H1 (cell line): ENCODE measurements at regions not wholly inside any gene's neighbourhood (a gene's known extent, or its start where the extent isn't known, plus 50 kb on each side); places are given as distances from the start of the nearest gene placed in this dataset.

ENCODE experiments used
- CTCF ChIA-PET: fragments of 300-600 bp; sonication (Branson Sonifier 250); formaldehyde crosslinking; loops from one replicate; lab custom pipeline; 2021; ENCODE audit not compliant: partially characterized antibody; lab: Charles Lee
- POLR2A ChIA-PET: fragments of 300-600 bp; sonication (Branson Sonifier 250); formaldehyde crosslinking; loops from one replicate; lab custom pipeline; 2021; ENCODE audit warnings: inconsistent platforms; ENCODE audit not compliant: partially characterized antibody; lab: Charles Lee
- DNase-seq, 2 experiments: peaks; one replicate each; pipeline versions ENCODE4 v3.0.0 to v3.0.0-alpha.2; 2010 to 2022; ENCODE audit warnings: low spot score in 2 of 2, low read depth in 1 of 2, mixed read lengths in 1 of 2
- FAIRE-seq: peaks from 2 replicates; lab custom pipeline; 2011; peaks lifted over from hg19 to GRCh38; lab: Jason Lieb, UNC
- H2AFZ ChIP-seq: 2 replicates; pipeline ENCODE4 v1.8.1; 2012; ENCODE audit warnings: low read length, inconsistent platforms
- H2AK5ac ChIP-seq: 2 replicates; pipeline ENCODE4 v1.6.1; 2013; ENCODE audit warnings: low read depth, low read length
- H2BK120ac ChIP-seq: replicated peaks from 2 replicates; pipeline ENCODE3; 2013; ENCODE audit warnings: low read depth, low read length, inconsistent platforms
- H2BK12ac ChIP-seq: 2 replicates; pipeline ENCODE4 v1.6.1; 2013; ENCODE audit warnings: low read depth, low read length
- H2BK15ac ChIP-seq: 2 replicates; pipeline ENCODE4 v1.6.1; 2013; ENCODE audit warnings: low read length
- H2BK20ac ChIP-seq: 2 replicates; pipeline ENCODE4 v1.6.1; 2013; ENCODE audit warnings: low read length
- H2BK5ac ChIP-seq: 2 replicates; pipeline ENCODE4 v1.6.1; 2013; ENCODE audit warnings: low read depth, low read length
- H3K14ac ChIP-seq: 2 replicates; pipeline ENCODE4 v1.6.1; 2013; ENCODE audit warnings: inconsistent platforms; ENCODE audit not compliant: insufficient read length
- H3K18ac ChIP-seq: 2 replicates; pipeline ENCODE4 v1.6.1; 2013; ENCODE audit warnings: low read length; ENCODE audit errors: extremely low read depth
- H3K23ac ChIP-seq: 2 replicates; pipeline ENCODE4 v1.6.1; 2013; ENCODE audit warnings: inconsistent platforms; ENCODE audit not compliant: insufficient read length
- H3K23me2 ChIP-seq: 2 replicates; pipeline ENCODE4 v1.6.1; 2013; ENCODE audit warnings: low read depth, low read length
- H3K27ac ChIP-seq: 2 replicates; pipeline ENCODE4 v1.6.1; 2011; ENCODE audit warnings: low read depth, low read length, inconsistent platforms
- H3K27me3 ChIP-seq, 4 experiments: replicated peaks in 1 of 4; 1 replicate in 1 of 4; 2 replicates in 3 of 4; pipeline versions ENCODE4 v1.6.1 to v1.8.1; 2011 to 2013; ENCODE audit warnings: low read length in 3 of 4, mild to moderate bottlenecking in 3 of 4, inconsistent platforms in 2 of 4, mixed read lengths in 2 of 4, moderate library complexity in 1 of 4; ENCODE audit not compliant: control insufficient read depth in 3 of 4, insufficient read depth in 3 of 4; ENCODE audit errors: extremely low read depth in 1 of 4
- H3K36me3 ChIP-seq, 4 experiments: 2 replicates each; pipeline versions ENCODE4 v1.6.1 to v1.8.1; 2011 to 2013; ENCODE audit warnings: mild to moderate bottlenecking in 4 of 4, low read length in 3 of 4, moderate library complexity in 2 of 4, control low read depth in 1 of 4, inconsistent platforms in 1 of 4; ENCODE audit not compliant: insufficient read depth in 4 of 4, control insufficient read depth in 2 of 4
- H3K4ac ChIP-seq: replicated peaks from 2 replicates; pipeline ENCODE3; 2013; ENCODE audit warnings: low read length, low read depth, mixed read lengths, inconsistent platforms; ENCODE audit not compliant: insufficient read length
- H3K4me1 ChIP-seq, 4 experiments: replicated peaks in 1 of 4; 1 replicate in 1 of 4; 2 replicates in 3 of 4; pipeline versions ENCODE4 v1.6.1 to v1.8.1; 2011 to 2013; ENCODE audit warnings: low read length in 3 of 4, inconsistent platforms in 2 of 4, mixed read lengths in 1 of 4; ENCODE audit not compliant: insufficient read depth in 4 of 4, control insufficient read depth in 3 of 4
- H3K4me2 ChIP-seq, 2 experiments: 2 replicates each; pipeline versions ENCODE4 v1.6.1 to v1.8.1; 2011 to 2013; ENCODE audit warnings: low read depth in 2 of 2, low read length in 2 of 2, control low read depth in 1 of 2, inconsistent platforms in 1 of 2, mild to moderate bottlenecking in 1 of 2; ENCODE audit not compliant: insufficient read depth in 1 of 2
- H3K4me3 ChIP-seq, 4 experiments: fragments of 200-600, 300-600 bp in 1 of 4; sonication (generic), shearing (Covaris generic), sonication (Bioruptor Twin) in 1 of 4; 2 replicates each; pipeline versions ENCODE4 v1.5.1 to v1.8.1; 2011 to 2016; ENCODE audit warnings: low read length in 4 of 4, low read depth in 3 of 4, control low read depth in 2 of 4, inconsistent platforms in 2 of 4, mild to moderate bottlenecking in 2 of 4, mixed read lengths in 1 of 4, moderate library complexity in 1 of 4; ENCODE audit not compliant: insufficient read depth in 2 of 4; ENCODE audit errors: extremely low read depth in 1 of 4
- H3K56ac ChIP-seq: replicated peaks from 2 replicates; pipeline ENCODE3; 2013; ENCODE audit warnings: low read depth, mild to moderate bottlenecking, mixed read lengths, low read length, inconsistent platforms; ENCODE audit not compliant: insufficient read length
- H3K79me1 ChIP-seq: 2 replicates; pipeline ENCODE4 v1.6.1; 2013; ENCODE audit warnings: low read depth, low read length, control low read depth
- H3K79me2 ChIP-seq, 2 experiments: 2 replicates each; pipeline versions ENCODE4 v1.6.1 to v1.8.1; 2012 to 2013; ENCODE audit warnings: low read length in 2 of 2, mild to moderate bottlenecking in 2 of 2, inconsistent platforms in 1 of 2; ENCODE audit not compliant: insufficient read depth in 2 of 2, control insufficient read depth in 1 of 2
- H3K9ac ChIP-seq, 4 experiments: replicated peaks in 1 of 4; 1 replicate in 1 of 4; 2 replicates in 3 of 4; pipeline versions ENCODE4 v1.6.1 to v1.8.1; 2011 to 2013; ENCODE audit warnings: low read depth in 3 of 4, low read length in 3 of 4, control low read depth in 2 of 4, mild to moderate bottlenecking in 2 of 4, moderate library complexity in 2 of 4, inconsistent platforms in 1 of 4; ENCODE audit errors: extremely low read depth in 1 of 4
- H3K9me3 ChIP-seq, 2 experiments: 2 replicates each; pipeline versions ENCODE4 v1.6.1 to v1.8.1; 2012 to 2013; ENCODE audit warnings: mild to moderate bottlenecking in 2 of 2, moderate library complexity in 2 of 2, control low read depth in 1 of 2, inconsistent platforms in 1 of 2, low read depth in 1 of 2, low read length in 1 of 2, mixed read lengths in 1 of 2; ENCODE audit not compliant: insufficient read depth in 2 of 2
- H4K20me1 ChIP-seq, 2 experiments: replicated peaks in 1 of 2; 2 replicates each; pipeline versions ENCODE3 to v1.8.1; 2011 to 2013; ENCODE audit warnings: inconsistent platforms in 2 of 2, low read length in 2 of 2, mild to moderate bottlenecking in 1 of 2; ENCODE audit not compliant: insufficient read depth in 2 of 2, control insufficient read depth in 1 of 2
- H4K5ac ChIP-seq: 2 replicates; pipeline ENCODE4 v1.6.1; 2013; ENCODE audit warnings: low read length, low read depth, mixed read lengths, inconsistent platforms; ENCODE audit not compliant: insufficient read length
- H4K8ac ChIP-seq: 2 replicates; pipeline ENCODE4 v1.8.0; 2013; ENCODE audit warnings: mild to moderate bottlenecking, moderate library complexity, low read length, inconsistent platforms; ENCODE audit not compliant: insufficient read depth; ENCODE audit errors: extremely low read depth
- H4K91ac ChIP-seq: replicated peaks from 2 replicates; pipeline ENCODE3; 2013; ENCODE audit warnings: low read length, mixed read lengths, inconsistent platforms; ENCODE audit not compliant: insufficient read length
- CHD7 ChIP-seq: fragments of 300-600 bp; sonication (generic); IDR thresholded peaks from 2 replicates; pipeline ENCODE4 v1.7.1; 2012; ENCODE audit warnings: low read length, moderate library complexity, mild to moderate bottlenecking, inconsistent platforms; ENCODE audit not compliant: insufficient replicate concordance
- WGBS, 2 experiments: shearing (Covaris generic) in 1 of 2; methylation state at CpG; one replicate each; pipeline versions ENCODE4 v1.1.6 to v1.1.7; 2013 to 2015; ENCODE audit warnings: low lambda C conversion rate in 2 of 2, mixed read lengths in 2 of 2, inconsistent platforms in 1 of 2, low coverage in 1 of 2, missing lambda C conversion rate in 1 of 2; ENCODE audit not compliant: insufficient replicate concordance in 2 of 2, insufficient coverage in 1 of 2, insufficient read length in 1 of 2; ENCODE audit errors: extremely low coverage in 1 of 2, missing lambda C conversion rate in 1 of 2; 5-methylcytosine and 5-hydroxymethylcytosine counted together

- CTCF ChIA-PET: interaction anchor here (1.4 to 4.7 kb wide), 3 partner anchors 12 to 28 kb away, joined by 3 to 19 read pairs (median 18); no protein-coding TSS in a partner anchor
- Histone ChIP-seq H2BK12ac (no peak overlapping the region), H3K36me3 (no peaks in the 10 kb centered on the region), H2BK15ac (no peak overlapping the region), H3K4me3 (no peak overlapping the region), H3K23ac (no peak overlapping the region), H3K9ac (no peak overlapping the region), H2AFZ (no peak overlapping the region), H3K27me3 (no peaks in the 10 kb centered on the region), H4K5ac (no peak overlapping the region), H3K14ac (no peak overlapping the region), H3K79me2 (no peaks in the 10 kb centered on the region), H4K20me1 (no peaks in the 10 kb centered on the region), H3K79me1 (no peaks in the 10 kb centered on the region), H3K56ac (no peak overlapping the region), H2BK20ac (no peak overlapping the region), H3K4ac (no peak overlapping the region), H3K27ac (no peak overlapping the region), H4K8ac (no peak overlapping the region), H3K18ac (no peak overlapping the region), H2AK5ac (no peak overlapping the region), H3K4me2 (no peak overlapping the region), H4K91ac (no peak overlapping the region), H3K4me1 (no peaks in the 10 kb centered on the region), H3K9me3 (peaks cover 0 to 4% of the 10 kb centered on the region in 2 experiments; a peak in 1 of 4 replicates), H2BK120ac (no peak overlapping the region), H3K23me2 (no peaks in the 10 kb centered on the region), H2BK5ac (no peak overlapping the region)
- POLR2A ChIA-PET: no interaction called here
- DNase-seq: no peak
- 84% methylated on average over 2 of the region's 2 CpGs; no CpG with 5 or more reads in 1 of the 2 experiments for WGBS, 2 experiments
- FAIRE-seq: no peak
- TF ChIP-seq CHD7: no peak
These were observed 110.7 kb upstream of the NIPBL start for GRCh38 chr5:36765876-36766275.
